ENCODE measurements at regions not wholly inside any gene's neighbourhood (a gene's known extent, or its start where the extent isn't known, plus 50 kb on each side); places are given as distances from the start of the nearest gene placed in this dataset.

DNA sequence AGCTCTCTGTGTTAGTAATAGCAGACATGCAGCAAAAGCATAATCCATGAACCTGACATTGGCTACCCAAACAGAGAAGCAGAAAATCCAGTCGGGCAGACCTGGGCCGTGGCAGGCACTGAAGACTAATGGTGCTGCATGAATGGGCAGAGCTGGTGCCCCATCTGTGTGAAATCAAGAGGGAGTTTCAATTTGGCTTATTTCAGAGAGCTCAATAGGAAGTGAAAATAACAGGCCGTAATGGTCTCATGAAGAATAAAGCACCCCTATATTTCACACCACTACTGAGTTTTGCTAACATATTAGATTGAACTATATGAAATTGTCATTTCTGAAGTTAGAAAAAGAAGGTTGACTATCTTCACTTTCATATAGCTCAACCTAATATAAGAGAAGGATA, 149.7 kb downstream of the ENC1 start:
- TF ChIP-seq, protein P1, sequence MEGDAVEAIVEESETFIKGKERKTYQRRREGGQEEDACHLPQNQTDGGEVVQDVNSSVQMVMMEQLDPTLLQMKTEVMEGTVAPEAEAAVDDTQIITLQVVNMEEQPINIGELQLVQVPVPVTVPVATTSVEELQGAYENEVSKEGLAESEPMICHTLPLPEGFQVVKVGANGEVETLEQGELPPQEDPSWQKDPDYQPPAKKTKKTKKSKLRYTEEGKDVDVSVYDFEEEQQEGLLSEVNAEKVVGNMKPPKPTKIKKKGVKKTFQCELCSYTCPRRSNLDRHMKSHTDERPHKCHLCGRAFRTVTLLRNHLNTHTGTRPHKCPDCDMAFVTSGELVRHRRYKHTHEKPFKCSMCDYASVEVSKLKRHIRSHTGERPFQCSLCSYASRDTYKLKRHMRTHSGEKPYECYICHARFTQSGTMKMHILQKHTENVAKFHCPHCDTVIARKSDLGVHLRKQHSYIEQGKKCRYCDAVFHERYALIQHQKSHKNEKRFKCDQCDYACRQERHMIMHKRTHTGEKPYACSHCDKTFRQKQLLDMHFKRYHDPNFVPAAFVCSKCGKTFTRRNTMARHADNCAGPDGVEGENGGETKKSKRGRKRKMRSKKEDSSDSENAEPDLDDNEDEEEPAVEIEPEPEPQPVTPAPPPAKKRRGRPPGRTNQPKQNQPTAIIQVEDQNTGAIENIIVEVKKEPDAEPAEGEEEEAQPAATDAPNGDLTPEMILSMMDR (IDR thresholded peaks at IDR 0.05) = no peak
- TF ChIP-seq POLR2A (IDR thresholded peaks at IDR 0.05) = no peak

Data from testis (tissue), 2 donors.